H9 (cell line): ENCODE measurements at regions not wholly inside any gene's neighbourhood (a gene's known extent, or its start where the extent isn't known, plus 50 kb on each side); places are given as distances from the start of the nearest gene placed in this dataset.

Experiments
- DNase-seq: peaks from one replicate; pipeline ENCODE4 v3.0.0-alpha.2; 2017
- H2AFZ ChIP-seq: one replicate; pipeline ENCODE4 v1.6.1; 2013; ENCODE audit warnings: mild to moderate bottlenecking, low read length, control low read depth, moderate library complexity
- H2AK5ac ChIP-seq: 2 replicates; pipeline ENCODE4 v1.6.1; 2013; ENCODE audit warnings: low read length, control low read depth, mixed read lengths; ENCODE audit not compliant: insufficient read length
- H2BK120ac ChIP-seq: one replicate; pipeline ENCODE4 v1.6.1; 2013; ENCODE audit warnings: low read depth, mild to moderate bottlenecking, low read length, control low read depth, inconsistent platforms; ENCODE audit not compliant: poor library complexity, severe bottlenecking
- H2BK12ac ChIP-seq: 2 replicates; pipeline ENCODE4 v1.6.1; 2013; ENCODE audit warnings: low read length, control low read depth, mixed read lengths, low read depth; ENCODE audit not compliant: insufficient read length
- H2BK15ac ChIP-seq: 2 replicates; pipeline ENCODE4 v1.6.1; 2013; ENCODE audit warnings: low read depth, low read length, control low read depth
- H2BK20ac ChIP-seq: one replicate; pipeline ENCODE4 v1.6.1; 2013; ENCODE audit warnings: low read depth, mild to moderate bottlenecking, low read length, control low read depth, inconsistent platforms; ENCODE audit not compliant: poor library complexity, severe bottlenecking
- H2BK5ac ChIP-seq: 2 replicates; pipeline ENCODE4 v1.6.1; 2013; ENCODE audit warnings: low read length, control low read depth, mixed read lengths; ENCODE audit not compliant: insufficient read length
- H3K14ac ChIP-seq: 2 replicates; pipeline ENCODE4 v1.6.1; 2013; ENCODE audit warnings: low read length, control low read depth; ENCODE audit not compliant: insufficient read depth
- H3K18ac ChIP-seq: 2 replicates; pipeline ENCODE4 v1.6.1; 2013; ENCODE audit warnings: low read depth, mild to moderate bottlenecking, mixed read lengths, low read length, control low read depth; ENCODE audit not compliant: insufficient read length
- H3K23ac ChIP-seq: 2 replicates; pipeline ENCODE4 v1.6.1; 2013; ENCODE audit warnings: low read length, control low read depth, mixed read lengths, low read depth; ENCODE audit not compliant: insufficient read length
- H3K23me2 ChIP-seq: 2 replicates; pipeline ENCODE4 v1.6.1; 2013; ENCODE audit warnings: low read depth, mild to moderate bottlenecking, mixed read lengths, low read length, control low read depth; ENCODE audit not compliant: insufficient read length, poor library complexity, severe bottlenecking
- H3K27ac ChIP-seq: 2 replicates; pipeline ENCODE4 v1.5.1; 2013; ENCODE audit warnings: low read length, control low read depth, mixed read lengths, low read depth; ENCODE audit not compliant: insufficient read length
- H3K27me3 ChIP-seq: 2 replicates; pipeline ENCODE4 v1.6.1; 2013; ENCODE audit warnings: low read length, control low read depth, inconsistent platforms; ENCODE audit not compliant: insufficient read depth
- H3K4ac ChIP-seq: 2 replicates; pipeline ENCODE4 v1.6.1; 2013; ENCODE audit warnings: low read depth, mild to moderate bottlenecking, control low read depth, inconsistent platforms, low read length, moderate library complexity
- H3K4me1 ChIP-seq: 2 replicates; pipeline ENCODE4 v1.6.1; 2013; ENCODE audit warnings: low read length, control low read depth, inconsistent platforms; ENCODE audit not compliant: insufficient read depth
- H3K4me2 ChIP-seq: 2 replicates; pipeline ENCODE4 v1.6.1; 2013; ENCODE audit warnings: low read length, control low read depth, mixed read lengths; ENCODE audit not compliant: insufficient read length, insufficient read depth
- H3K56ac ChIP-seq: 2 replicates; pipeline ENCODE4 v1.6.1; 2013; ENCODE audit warnings: low read depth, mild to moderate bottlenecking, mixed read lengths, low read length, control low read depth; ENCODE audit not compliant: insufficient read length
- H3K79me1 ChIP-seq: 2 replicates; pipeline ENCODE4 v1.6.1; 2013; ENCODE audit warnings: low read depth, mild to moderate bottlenecking, moderate library complexity, low read length, control low read depth, inconsistent platforms; ENCODE audit not compliant: insufficient read depth, poor library complexity, severe bottlenecking
- H3K79me2 ChIP-seq: 2 replicates; pipeline ENCODE4 v1.6.1; 2013; ENCODE audit warnings: low read length, control low read depth, inconsistent platforms; ENCODE audit not compliant: insufficient read depth
- H3K9ac ChIP-seq: 2 replicates; pipeline ENCODE4 v1.6.1; 2013; ENCODE audit warnings: low read length, control low read depth, mixed read lengths; ENCODE audit not compliant: insufficient read length; ENCODE audit errors: extremely low read depth
- H3K9me3 ChIP-seq: one replicate; pipeline ENCODE4 v1.6.1; 2013; ENCODE audit warnings: low read depth, low read length, inconsistent platforms; ENCODE audit not compliant: control insufficient read depth
- H3T11ph ChIP-seq: one replicate; pipeline ENCODE4 v1.6.1; 2013; ENCODE audit warnings: mild to moderate bottlenecking, low read length, control low read depth, inconsistent platforms
- H4K20me1 ChIP-seq: one replicate; pipeline ENCODE4 v1.6.1; 2013; ENCODE audit not compliant: control insufficient read depth, insufficient read length, insufficient read depth
- H4K5ac ChIP-seq: 2 replicates; pipeline ENCODE4 v1.6.1; 2013; ENCODE audit warnings: low read depth, mild to moderate bottlenecking, mixed read lengths, low read length, control low read depth; ENCODE audit not compliant: insufficient read length
- H4K8ac ChIP-seq: replicated peaks from 2 replicates; pipeline ENCODE4 v1.6.1; 2013; ENCODE audit warnings: low read length, control low read depth, mixed read lengths, low read depth; ENCODE audit not compliant: insufficient read length
- H4K91ac ChIP-seq: 2 replicates; pipeline ENCODE4 v1.6.1; 2013; ENCODE audit warnings: low read depth, mild to moderate bottlenecking, moderate library complexity, mixed read lengths, low read length, control low read depth; ENCODE audit not compliant: insufficient read length
- H3K27ac Mint-ChIP-seq, 3 experiments: 2 replicates in 2 of 3; 3 replicates in 1 of 3; pipeline ENCODE4 v1.8.0; 2020 to 2021; ENCODE audit warnings: mixed read lengths in 3 of 3, mild to moderate bottlenecking in 1 of 3, moderate library complexity in 1 of 3
- H3K27me3 Mint-ChIP-seq: 2 replicates; pipeline ENCODE4 v1.8.0; 2021; ENCODE audit warnings: low read depth, mild to moderate bottlenecking, moderate library complexity, mixed read lengths
- H3K36me3 Mint-ChIP-seq, 3 experiments: 2 replicates in 2 of 3; 3 replicates in 1 of 3; pipeline ENCODE4 v1.8.0; 2020 to 2021; ENCODE audit warnings: low read depth in 3 of 3, mixed read lengths in 3 of 3; ENCODE audit not compliant: insufficient read depth in 1 of 3
- H3K4me1 Mint-ChIP-seq, 2 experiments: 2 replicates each; pipeline ENCODE4 v1.8.0; 2020; ENCODE audit warnings: mixed read lengths in 2 of 2
- H3K4me3 Mint-ChIP-seq, 2 experiments: 2 replicates in 1 of 2; 3 replicates in 1 of 2; pipeline ENCODE4 v1.8.0; 2020 to 2021; ENCODE audit warnings: mild to moderate bottlenecking in 2 of 2, mixed read lengths in 2 of 2, moderate library complexity in 1 of 2
- H3K9me3 Mint-ChIP-seq, 2 experiments: 2 replicates in 1 of 2; 3 replicates in 1 of 2; pipeline ENCODE4 v1.8.0; 2020; ENCODE audit warnings: mild to moderate bottlenecking in 2 of 2, mixed read lengths in 2 of 2, moderate library complexity in 1 of 2
- WGBS: extraction: QIAGEN DNeasy Blood & Tissue Kit; methylation state at CpG from one replicate; pipeline ENCODE4 v1.1.7; 2013; ENCODE audit warnings: missing lambda C conversion rate, low lambda C conversion rate, mixed read lengths; ENCODE audit not compliant: insufficient read length; ENCODE audit errors: extremely low coverage; 5-methylcytosine and 5-hydroxymethylcytosine counted together
- TF ChIP-seq, protein P1 (sequence below): fragments of 200-600 bp; sonication (generic); conservative IDR thresholded peaks from 3 replicates; pipeline ENCODE4 v1.8.0; 2021; ENCODE audit warnings: antibody characterized with exemption, mild to moderate bottlenecking

DNA sequence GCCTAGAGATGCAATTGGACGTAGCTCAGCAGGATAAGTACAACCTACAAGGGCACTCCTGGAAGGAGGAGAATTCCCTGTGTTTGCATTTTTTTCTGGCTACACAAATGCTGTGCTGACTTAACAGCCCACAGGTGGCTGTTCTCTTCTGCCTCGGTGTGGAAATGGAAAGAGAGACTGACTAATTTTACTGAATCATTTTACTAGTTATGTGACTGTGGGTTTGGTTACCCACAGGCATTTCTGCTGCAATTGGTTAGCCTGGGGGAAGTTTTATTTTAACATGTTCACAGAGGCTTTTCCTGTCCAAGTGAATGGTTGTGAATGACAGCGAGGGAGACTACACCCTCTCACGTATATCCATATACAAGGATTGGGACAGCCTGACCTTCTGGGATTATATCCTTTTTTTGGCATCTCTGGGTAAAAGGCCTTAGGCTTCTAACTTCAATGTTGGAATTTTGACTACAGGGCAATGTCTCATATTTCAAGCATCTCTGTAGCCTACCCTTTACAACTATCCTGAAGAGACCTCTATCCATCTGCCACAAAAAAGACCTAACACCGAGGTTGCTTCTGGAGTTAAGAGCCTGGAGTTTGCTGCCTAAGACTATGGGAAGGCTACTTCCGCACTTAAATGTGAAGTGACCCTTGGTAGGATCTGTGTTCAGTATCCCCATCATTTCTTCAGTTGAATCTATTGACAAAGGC is 67.2 kb upstream of the TP63 start:
- no peak overlapping the region for H3K56ac ChIP-seq
- no peak overlapping the region for H2BK5ac ChIP-seq
- Mint-ChIP-seq H3K36me3 (no peaks in the 10 kb centered on the region), H3K4me3 (no peak overlapping the region), H3K9me3 (no peaks in the 10 kb centered on the region), H3K27ac (no peak overlapping the region), H3K27me3 (no peaks in the 10 kb centered on the region), H3K4me1 (peaks cover 0 to 4% of the 10 kb centered on the region in 2 experiments; a peak in 1 of 4 replicates)
- no peak overlapping the region for H3K23ac ChIP-seq
- no peaks in the 10 kb centered on the region for H3K9me3 ChIP-seq
- H2BK12ac ChIP-seq = no peak overlapping the region
- no peak overlapping the region for H3K4ac ChIP-seq
- H2AK5ac ChIP-seq = no peak overlapping the region
- no peak overlapping the region for H3K4me2 ChIP-seq
- no peak overlapping the region; the same call in 1 of the 2 replicates for H3K14ac ChIP-seq
- H4K8ac ChIP-seq = no peak overlapping the region
- WGBS = no CpG with 5 or more reads among the region's 6 CpGs
- H2BK120ac ChIP-seq = no peak overlapping the region
- no peaks in the 10 kb centered on the region for H3K4me1 ChIP-seq
- no peaks in the 10 kb centered on the region for H3K27me3 ChIP-seq
- H3K9ac ChIP-seq = no peak overlapping the region
- H3K18ac ChIP-seq = no peak overlapping the region
- H3T11ph ChIP-seq = no peak overlapping the region
- DNase-seq = no peak
- H3K79me2 ChIP-seq = no peaks in the 10 kb centered on the region
- H3K79me1 ChIP-seq = no peaks in the 10 kb centered on the region
- H3K23me2 ChIP-seq = no peaks in the 10 kb centered on the region
- H2BK20ac ChIP-seq = no peak overlapping the region
- H4K91ac ChIP-seq = no peak overlapping the region
- H4K20me1 ChIP-seq = no peaks in the 10 kb centered on the region
- no peak overlapping the region for H4K5ac ChIP-seq
- TF ChIP-seq, protein P1, sequence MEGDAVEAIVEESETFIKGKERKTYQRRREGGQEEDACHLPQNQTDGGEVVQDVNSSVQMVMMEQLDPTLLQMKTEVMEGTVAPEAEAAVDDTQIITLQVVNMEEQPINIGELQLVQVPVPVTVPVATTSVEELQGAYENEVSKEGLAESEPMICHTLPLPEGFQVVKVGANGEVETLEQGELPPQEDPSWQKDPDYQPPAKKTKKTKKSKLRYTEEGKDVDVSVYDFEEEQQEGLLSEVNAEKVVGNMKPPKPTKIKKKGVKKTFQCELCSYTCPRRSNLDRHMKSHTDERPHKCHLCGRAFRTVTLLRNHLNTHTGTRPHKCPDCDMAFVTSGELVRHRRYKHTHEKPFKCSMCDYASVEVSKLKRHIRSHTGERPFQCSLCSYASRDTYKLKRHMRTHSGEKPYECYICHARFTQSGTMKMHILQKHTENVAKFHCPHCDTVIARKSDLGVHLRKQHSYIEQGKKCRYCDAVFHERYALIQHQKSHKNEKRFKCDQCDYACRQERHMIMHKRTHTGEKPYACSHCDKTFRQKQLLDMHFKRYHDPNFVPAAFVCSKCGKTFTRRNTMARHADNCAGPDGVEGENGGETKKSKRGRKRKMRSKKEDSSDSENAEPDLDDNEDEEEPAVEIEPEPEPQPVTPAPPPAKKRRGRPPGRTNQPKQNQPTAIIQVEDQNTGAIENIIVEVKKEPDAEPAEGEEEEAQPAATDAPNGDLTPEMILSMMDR = no peak
- no peak overlapping the region for H2BK15ac ChIP-seq
- no peak overlapping the region for H2AFZ ChIP-seq
- no peak overlapping the region for H3K27ac ChIP-seq
